ENCODE measurements at regions not wholly inside any gene's neighbourhood (a gene's known extent, or its start where the extent isn't known, plus 50 kb on each side); places are given as distances from the start of the nearest gene placed in this dataset.
"Not testable (repeated sequence)": the region's sequence is repeated elsewhere in the genome, so short reads cannot be mapped to it uniquely, and the experiment has no call there.

- DNase-seq (ENCODE audit: low spot score) (no peak), ATAC-seq (no peak)
Measured at GRCh38 chr13:69109891-69110525, 997.6 kb upstream of the ATXN8OS start.

- ATAC-seq (no peak), DNase-seq (ENCODE audit: low spot score) (no peak)
Measured at GRCh38 chr13:69108486-69108885, 999.1 kb upstream of the ATXN8OS start.

- ATAC-seq (no peak), DNase-seq (ENCODE audit: low spot score) (no peak)
Measured at GRCh38 chr13:69107436-69107835, 1000.2 kb upstream of the ATXN8OS start.

- no peak for DNase-seq (ENCODE audit: low spot score)
- no peak for ATAC-seq
Measured at GRCh38 chr13:69101841-69102240, 1005.8 kb upstream of the ATXN8OS start.

GRCh38 chr13:69094485-69094884, 1013.1 kb upstream of the ATXN8OS start:
- DNase-seq (ENCODE audit: low spot score) (no peak), ATAC-seq (no peak)

- DNase-seq (ENCODE audit: low spot score), result no peak
- no peak for ATAC-seq
Measured at GRCh38 chr13:69092615-69093322, 1014.9 kb upstream of the ATXN8OS start.

GRCh38 chr13:69077267-69077666, 1030.4 kb upstream of the ATXN8OS start:
- ATAC-seq (no peak), DNase-seq (ENCODE audit: low spot score) (no peak)

GRCh38 chr13:69069554-69070133, 1038.0 kb upstream of the ATXN8OS start:
- DNase-seq (ENCODE audit: low spot score) (no peak), ATAC-seq (no peak)

GRCh38 chr13:69050696-69051095, 1056.9 kb upstream of the ATXN8OS start:
- ATAC-seq (no peak), DNase-seq (ENCODE audit: low spot score) (no peak)

GRCh38 chr13:69044629-69045028, 1063.0 kb upstream of the ATXN8OS start:
- ATAC-seq (no peak), DNase-seq (ENCODE audit: low spot score) (no peak)

- no peak for ATAC-seq
- no peak for DNase-seq (ENCODE audit: low spot score)
Measured at GRCh38 chr13:69040898-69041297, 1066.7 kb upstream of the ATXN8OS start.

- ATAC-seq, result no peak
- DNase-seq (ENCODE audit: low spot score), result no peak
Measured at GRCh38 chr13:69035771-69036170, 1071.9 kb upstream of the ATXN8OS start.

- no peak for DNase-seq (ENCODE audit: low spot score)
Measured at GRCh38 chr13:69028936-69029335, 1078.7 kb upstream of the ATXN8OS start.

GRCh38 chr13:69020120-69020519, 1087.5 kb upstream of the ATXN8OS start:
- ATAC-seq (no peak), DNase-seq (ENCODE audit: low spot score) (no peak)

More at GRCh38 chr13:69028936-69029335, 1078.7 kb upstream of the ATXN8OS start:
- ATAC-seq, result no peak

GRCh38 chr13:69018173-69018572, 1089.5 kb upstream of the ATXN8OS start:
- DNase-seq (ENCODE audit: low spot score); ATAC-seq: not testable (repeated sequence)

GRCh38 chr13:69010789-69011188, 1096.8 kb upstream of the ATXN8OS start:
- ATAC-seq (no peak), DNase-seq (ENCODE audit: low spot score) (no peak)

- no peak for DNase-seq (ENCODE audit: low spot score)
Measured at GRCh38 chr13:69008499-69008898, 1099.1 kb upstream of the ATXN8OS start.

GRCh38 chr13:68998056-68998455, 1109.6 kb upstream of the ATXN8OS start:
- DNase-seq (ENCODE audit: low spot score), result no peak
- no peak for ATAC-seq

More at GRCh38 chr13:69008499-69008898, 1099.1 kb upstream of the ATXN8OS start:
- no peak for ATAC-seq

GRCh38 chr13:68996668-68997025, 1111.0 kb upstream of the ATXN8OS start:
- ATAC-seq, result no peak
- no peak for DNase-seq (ENCODE audit: low spot score)

- no peak for ATAC-seq
- no peak for DNase-seq (ENCODE audit: low spot score)
Measured at GRCh38 chr13:68995972-68996667, 1111.5 kb upstream of the ATXN8OS start.

- DNase-seq (ENCODE audit: low spot score) (no peak), ATAC-seq (no peak)
Measured at GRCh38 chr13:68993154-68993553, 1114.5 kb upstream of the ATXN8OS start.

- no peak for DNase-seq (ENCODE audit: low spot score)
- no peak for ATAC-seq
Measured at GRCh38 chr13:68988176-68988575, 1119.5 kb upstream of the ATXN8OS start.

All from left lobe of liver (tissue), 2 donors.